SK-N-DZ (cell line): ENCODE measurements at regions not wholly inside any gene's neighbourhood (a gene's known extent, or its start where the extent isn't known, plus 50 kb on each side); places are given as distances from the start of the nearest gene placed in this dataset.
A peak's percentile ranks its signal among the peaks of the same experiment; 100 is the strongest.
"Not testable (repeated sequence)": the region's sequence is repeated elsewhere in the genome, so short reads cannot be mapped to it uniquely, and the experiment has no call there.

Experiments used
- DNase-seq: peaks from one replicate; pipeline ENCODE4 v3.0.0-alpha.2; 2015; ENCODE audit warnings: low spot score

DNA sequence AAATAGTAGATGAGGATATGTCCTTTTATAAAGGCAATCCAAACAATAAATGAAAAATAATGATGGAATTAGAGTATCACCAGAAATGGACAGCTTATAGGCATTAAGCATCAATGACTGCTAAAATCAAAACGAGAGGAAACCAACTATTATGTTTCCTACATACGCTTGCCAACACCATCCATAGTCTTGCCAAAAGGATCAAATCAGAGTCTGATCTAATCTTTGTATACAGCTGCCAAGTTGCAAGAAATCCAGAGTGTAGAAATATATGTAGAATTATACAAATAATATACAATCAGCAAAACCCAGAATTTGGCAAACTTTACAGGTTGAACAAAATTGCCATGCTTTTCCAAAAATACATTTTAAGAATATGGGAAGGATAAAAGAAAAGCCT is 1661.6 kb downstream of the SLITRK1 start:
- no peak for DNase-seq

- no peak for DNase-seq
Observed at GRCh38 chr13:82216165-82216564, 1666.1 kb downstream of the SLITRK1 start.

DNA sequence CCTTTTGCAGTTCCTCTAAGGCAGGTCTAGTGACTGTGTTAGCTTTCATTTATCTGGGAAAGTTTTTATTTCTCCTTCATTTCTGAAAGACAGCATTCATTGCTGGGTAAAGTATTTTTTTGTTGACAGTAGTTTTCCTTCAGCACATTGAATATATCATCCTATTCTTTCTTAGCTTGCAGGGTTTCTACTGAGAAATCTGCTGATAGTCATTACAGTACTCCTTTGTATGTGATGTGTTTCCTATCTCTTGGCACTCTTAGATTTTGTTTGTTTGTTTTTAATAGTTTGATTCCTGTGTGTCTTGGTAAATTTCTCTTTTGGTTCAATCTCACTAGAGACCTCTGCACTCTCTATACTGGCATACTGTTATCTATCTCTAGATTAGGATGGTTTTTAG is 1667.9 kb downstream of the SLITRK1 start:
- no peak for DNase-seq

DNA sequence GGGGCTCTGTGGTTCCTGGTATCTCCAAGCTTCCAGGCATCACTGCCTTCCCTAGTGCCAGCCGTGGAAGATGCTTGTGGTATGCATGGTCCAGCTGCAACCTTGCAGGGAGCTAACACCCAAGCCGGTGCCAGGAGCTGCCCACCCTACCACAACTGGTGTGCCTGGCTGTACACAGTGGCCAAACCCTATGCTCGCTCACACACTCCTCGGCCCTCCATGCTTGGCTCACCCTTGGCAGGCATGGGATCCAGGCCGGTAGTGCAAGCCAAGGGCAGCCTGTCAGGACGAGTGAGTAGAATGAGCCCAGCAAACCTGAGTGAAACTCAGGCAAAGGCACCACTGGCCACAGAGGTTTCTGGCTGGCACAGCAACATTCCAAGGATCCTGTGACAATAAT is 1676.0 kb downstream of the SLITRK1 start:
- no peak for DNase-seq

- DNase-seq = no peak
Observed at GRCh38 chr13:82202398-82202797, 1679.9 kb downstream of the SLITRK1 start.

DNA sequence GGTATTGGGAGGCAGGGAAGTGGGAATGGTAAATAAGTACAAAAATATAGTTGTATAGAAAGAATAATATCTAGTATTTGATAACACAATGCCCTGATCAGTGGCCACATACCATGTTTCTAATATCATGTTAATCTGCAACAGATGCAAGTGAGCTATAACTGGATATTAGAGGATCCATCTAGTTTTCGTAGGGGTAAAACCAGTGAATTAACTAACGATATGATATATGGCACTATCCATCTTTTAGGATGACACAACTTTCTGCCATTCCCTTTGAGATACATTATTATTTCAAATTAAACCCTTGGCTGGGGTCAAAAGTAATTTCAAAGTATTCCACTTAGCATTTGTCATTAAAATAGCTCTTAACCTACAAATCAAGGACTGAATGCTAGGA is 1686.2 kb downstream of the SLITRK1 start:
- no peak for DNase-seq

DNA sequence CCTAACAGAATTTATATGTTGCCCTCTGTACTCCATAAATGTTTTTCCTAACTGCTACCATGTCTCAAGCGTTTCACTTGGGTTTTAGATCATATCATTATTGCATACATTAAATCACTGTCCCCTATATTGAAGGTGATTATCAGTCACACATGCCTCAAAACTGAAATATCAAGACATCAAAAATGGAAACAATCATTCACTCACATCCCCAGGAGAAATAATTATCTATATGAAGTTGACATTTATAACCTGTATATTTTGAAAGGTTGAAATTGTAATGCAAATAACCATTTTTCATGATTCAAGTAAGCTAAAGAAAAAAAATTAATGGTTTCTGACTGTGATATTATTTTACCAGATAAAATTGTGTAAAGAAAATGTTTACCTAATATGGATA is 1695.0 kb downstream of the SLITRK1 start:
- DNase-seq = no peak

DNA sequence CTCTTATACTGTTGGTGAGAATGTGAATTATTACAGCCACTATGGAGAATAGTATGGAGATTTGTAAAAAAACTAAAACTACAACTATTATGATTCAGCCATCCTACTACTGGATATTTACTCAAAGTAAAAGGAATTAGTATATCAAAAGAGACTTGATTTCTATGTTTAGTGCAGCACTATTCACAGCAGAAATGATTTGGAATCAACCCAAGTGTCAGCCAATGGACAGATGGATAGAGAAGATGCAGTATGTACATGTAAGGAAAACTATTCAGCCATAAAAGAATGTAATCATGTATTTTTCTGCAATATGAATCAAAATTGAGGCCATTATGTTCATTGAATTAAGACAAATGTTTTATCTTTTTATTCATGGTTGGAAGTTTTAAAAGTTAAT is 1705.5 kb downstream of the SLITRK1 start:
- no peak for DNase-seq

- peak; percentile 26 for DNase-seq
Observed at GRCh38 chr13:82165396-82166174, 1716.7 kb downstream of the SLITRK1 start.

DNA sequence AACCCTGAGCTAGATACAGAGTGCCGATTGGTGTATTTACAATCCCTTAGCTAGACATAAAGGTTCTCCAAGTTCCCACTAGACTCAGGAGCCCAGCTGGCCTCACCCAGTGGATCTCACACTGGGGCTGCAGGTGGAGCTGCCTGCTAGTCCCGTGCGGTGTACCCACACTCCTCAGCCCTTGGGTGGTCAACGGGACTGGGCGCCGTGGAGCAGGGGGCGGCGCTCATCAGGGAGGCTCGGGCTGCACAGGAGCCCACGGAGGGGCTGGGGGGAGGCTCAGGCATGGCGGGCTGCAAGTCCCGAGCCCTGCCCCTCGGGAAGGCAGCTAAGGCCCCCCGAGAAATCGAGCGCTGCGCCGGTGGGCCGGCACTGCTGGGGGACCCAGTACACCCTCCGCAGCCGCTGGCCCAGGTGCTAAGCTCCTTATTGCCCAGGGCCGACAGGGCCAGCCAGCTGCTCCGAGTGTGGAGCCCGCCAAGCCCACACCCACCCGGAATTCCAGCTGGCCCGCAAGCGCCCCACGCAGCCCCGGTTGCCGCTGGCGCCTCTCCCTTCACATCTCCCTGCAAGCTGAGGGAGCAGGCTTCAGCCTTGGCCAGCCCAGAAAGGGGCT is 1717.4 kb downstream of the SLITRK1 start:
- not testable (repeated sequence) for DNase-seq

- no peak for DNase-seq
Observed at GRCh38 chr13:82147526-82147925, 1734.7 kb downstream of the SLITRK1 start.

DNA sequence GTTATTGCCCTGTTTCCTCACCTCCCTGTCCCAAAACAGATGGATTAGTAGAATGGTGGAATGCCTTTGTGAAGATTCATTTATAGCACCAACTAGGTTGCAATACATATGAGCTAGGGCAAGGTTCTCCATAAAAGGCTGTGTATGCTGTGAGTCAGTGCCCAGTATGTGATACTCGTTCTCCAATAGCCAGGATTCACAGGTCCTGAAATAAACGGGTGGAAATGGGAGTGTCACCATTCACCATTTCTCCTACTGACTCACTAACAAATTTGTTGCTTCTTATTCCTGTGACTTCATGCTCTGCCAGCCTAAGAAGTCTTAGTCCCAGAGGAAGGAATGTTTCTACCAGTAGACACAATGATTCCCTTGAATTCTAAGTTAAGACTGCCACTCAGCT is 1745.4 kb downstream of the SLITRK1 start:
- no peak for DNase-seq

DNA sequence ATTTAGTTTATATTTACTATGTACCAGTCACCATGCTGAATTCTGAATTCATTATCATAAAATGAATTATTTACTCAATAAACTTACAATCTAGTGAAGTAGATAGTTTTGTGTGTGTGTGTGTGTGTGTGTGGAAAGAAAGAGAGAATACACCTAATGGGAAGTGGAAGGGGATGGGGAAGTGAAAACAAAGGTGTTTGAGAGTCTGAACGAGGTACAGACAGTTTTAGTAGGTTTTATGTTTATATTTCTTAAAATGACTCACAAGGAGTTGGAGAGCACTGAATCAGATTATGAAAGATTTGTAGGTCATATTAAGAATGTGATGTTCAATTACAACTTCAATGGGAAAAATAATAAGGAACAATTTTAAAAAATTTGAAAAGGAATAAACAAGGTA is 1753.0 kb downstream of the SLITRK1 start:
- DNase-seq = no peak

DNA sequence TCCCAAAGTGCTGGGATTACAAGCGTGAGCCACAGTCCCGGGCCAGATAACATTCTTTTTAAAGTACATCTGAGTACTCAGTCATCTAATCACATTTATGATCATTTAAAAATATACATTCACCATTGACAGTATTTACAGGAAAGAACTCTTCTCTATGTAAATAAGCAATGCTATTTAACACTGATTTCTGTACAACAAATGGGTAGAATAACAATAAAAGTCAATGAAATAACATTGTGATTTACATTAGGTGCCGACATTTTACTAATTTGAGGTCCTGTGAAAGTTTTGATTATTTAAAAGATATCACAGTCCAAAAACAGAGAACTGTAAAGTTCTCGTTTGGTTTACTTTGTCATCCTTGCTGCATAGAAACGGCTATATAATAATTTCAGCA is 1763.7 kb downstream of the SLITRK1 start:
- DNase-seq = no peak

- DNase-seq = no peak
Observed at GRCh38 chr13:82116422-82116989, 1765.8 kb downstream of the SLITRK1 start.

DNA sequence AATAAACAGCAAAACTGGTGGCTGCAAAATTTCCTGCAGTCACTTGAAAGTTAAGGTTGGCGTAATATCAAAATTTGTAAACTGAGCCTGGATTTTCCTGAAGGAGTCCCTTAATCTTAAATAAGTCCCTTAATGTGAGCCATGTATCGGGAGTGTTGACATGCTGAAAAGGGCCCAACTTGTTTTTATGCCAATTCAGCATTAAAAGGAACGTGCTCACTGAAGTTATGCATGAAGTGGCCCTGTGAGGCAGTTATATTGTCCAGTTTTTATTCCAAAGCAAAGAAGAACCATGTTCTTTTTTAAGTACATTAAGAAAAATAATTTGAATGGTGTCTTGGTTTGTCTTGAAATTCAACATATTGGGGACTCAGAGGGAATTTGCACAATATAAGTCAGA is 1766.9 kb downstream of the SLITRK1 start:
- no peak for DNase-seq

- no peak for DNase-seq
Observed at GRCh38 chr13:82096256-82096655, 1755.3 kb upstream of the SPRY2 start.

- DNase-seq = no peak
Observed at GRCh38 chr13:82092312-82092711, 1751.4 kb upstream of the SPRY2 start.

DNA sequence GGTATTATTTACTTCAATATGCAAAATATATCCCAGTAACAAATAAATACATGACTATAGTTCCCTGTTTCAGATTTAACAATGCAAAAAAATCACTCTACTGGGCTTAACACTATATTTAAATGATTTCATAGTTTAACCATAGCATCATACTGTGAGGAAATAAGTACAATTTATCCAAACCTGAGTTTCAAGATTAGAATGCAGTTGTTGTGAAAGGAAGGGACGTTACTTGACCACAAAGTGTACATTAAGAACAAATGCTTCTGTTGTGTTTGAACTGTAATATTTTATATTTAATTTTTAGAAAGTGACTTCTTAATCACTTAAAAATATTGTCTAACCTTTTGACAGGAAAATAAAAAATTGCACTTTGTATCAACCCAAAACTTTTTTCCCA is 1747.9 kb upstream of the SPRY2 start:
- DNase-seq = no peak

DNA sequence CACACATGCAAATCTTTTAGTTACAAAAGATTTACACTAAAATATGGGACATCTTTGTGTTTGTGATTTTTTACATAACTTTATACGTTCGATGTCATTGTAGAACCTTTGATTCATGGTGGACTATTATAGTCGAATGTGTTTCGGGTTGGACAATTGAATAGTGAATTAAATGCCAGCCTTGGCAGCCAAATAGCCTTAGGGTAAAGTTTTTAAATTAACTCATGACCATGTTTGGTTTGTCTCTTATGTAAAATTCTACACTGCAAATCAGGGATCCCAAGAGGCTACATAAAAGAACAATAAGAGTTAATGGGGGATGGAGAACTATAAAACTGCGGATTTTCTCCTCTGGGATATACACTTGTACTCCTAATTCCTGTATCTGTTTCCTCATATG is 1735.6 kb upstream of the SPRY2 start:
- DNase-seq = no peak

- DNase-seq = no peak
Observed at GRCh38 chr13:82070416-82070815, 1729.5 kb upstream of the SPRY2 start.

- no peak for DNase-seq
Observed at GRCh38 chr13:82062772-82063171, 1721.8 kb upstream of the SPRY2 start.

DNA sequence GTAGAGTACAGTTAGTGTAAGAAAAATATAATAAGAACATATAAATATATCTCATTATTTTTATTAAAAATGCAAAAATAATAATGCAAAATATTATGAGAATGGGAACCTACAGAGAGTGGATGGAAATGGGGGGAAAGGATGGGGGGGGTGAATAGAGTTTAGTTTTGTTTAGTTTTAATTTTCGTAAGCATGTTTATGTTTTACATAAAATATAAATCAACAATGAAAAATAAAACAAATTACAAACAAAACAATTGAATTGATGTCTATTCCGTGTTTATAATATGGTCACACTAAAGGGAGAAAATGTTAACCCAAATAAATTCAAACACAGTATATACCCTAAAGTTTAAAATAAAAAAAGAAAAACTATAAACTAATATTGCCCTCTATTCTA is 1717.4 kb upstream of the SPRY2 start:
- no peak for DNase-seq
